HFFc6 (cell line): ENCODE measurements at regions not wholly inside any gene's neighbourhood (a gene's known extent, or its start where the extent isn't known, plus 50 kb on each side); places are given as distances from the start of the nearest gene placed in this dataset.

Experiments
- DNase-seq: peaks from one replicate; pipeline ENCODE4 v3.0.0-alpha.2; 2018
- H3K27ac Mint-ChIP-seq: 2 replicates; pipeline ENCODE4 v1.8.0; 2020; ENCODE audit warnings: mild to moderate bottlenecking, mixed read lengths
- H3K27me3 Mint-ChIP-seq: 2 replicates; pipeline ENCODE4 v1.8.0; 2021; ENCODE audit warnings: mild to moderate bottlenecking, moderate library complexity, mixed read lengths; ENCODE audit not compliant: insufficient read depth
- H3K36me3 Mint-ChIP-seq: 2 replicates; pipeline ENCODE4 v1.8.0; 2021; ENCODE audit warnings: low read depth, mixed read lengths
- H3K4me1 Mint-ChIP-seq: 2 replicates; pipeline ENCODE4 v1.8.0; 2020; ENCODE audit warnings: low read depth, mixed read lengths
- H3K4me3 Mint-ChIP-seq: 2 replicates; pipeline ENCODE4 v1.8.0; 2020; ENCODE audit warnings: mild to moderate bottlenecking, moderate library complexity, mixed read lengths
- H3K9me3 Mint-ChIP-seq: 2 replicates; pipeline ENCODE4 v1.8.0; 2020; ENCODE audit warnings: mild to moderate bottlenecking, mixed read lengths
- CTCF ChIP-seq: fragments of 200-600 bp; sonication (generic); IDR thresholded peaks from 2 replicates; pipeline ENCODE4 v1.5.0; 2021; ENCODE audit warnings: antibody characterized with exemption, mild to moderate bottlenecking

- no peak for TF ChIP-seq CTCF
- H3K4me1 Mint-ChIP-seq: no peaks in the 10 kb centered on the region
- H3K27ac Mint-ChIP-seq: no peak overlapping the region
- DNase-seq: no peak
- peaks cover 1% of the 10 kb centered on the region; the same call in 1 of the 2 replicates for H3K36me3 Mint-ChIP-seq
- H3K27me3 Mint-ChIP-seq: no peaks in the 10 kb centered on the region; the same call in 1 of the 2 replicates
- peaks cover 66% of the 10 kb centered on the region for H3K9me3 Mint-ChIP-seq
- H3K4me3 Mint-ChIP-seq: no peak overlapping the region
Observed at GRCh38 chr10:130958981-130959751, 352.4 kb downstream of the TCERG1L start.

GRCh38 chr10:130959752-130960195 is 351.7 kb downstream of the TCERG1L start:
- H3K27me3 Mint-ChIP-seq: no peaks in the 10 kb centered on the region; the same call in 1 of the 2 replicates
- H3K4me3 Mint-ChIP-seq: no peak overlapping the region
- DNase-seq: no peak
- TF ChIP-seq CTCF: no peak
- no peak overlapping the region for H3K27ac Mint-ChIP-seq
- H3K9me3 Mint-ChIP-seq: peaks cover 68% of the 10 kb centered on the region
- peaks cover 6% of the 10 kb centered on the region; the same call in 1 of the 2 replicates for H3K36me3 Mint-ChIP-seq
- no peaks in the 10 kb centered on the region for H3K4me1 Mint-ChIP-seq

DNA sequence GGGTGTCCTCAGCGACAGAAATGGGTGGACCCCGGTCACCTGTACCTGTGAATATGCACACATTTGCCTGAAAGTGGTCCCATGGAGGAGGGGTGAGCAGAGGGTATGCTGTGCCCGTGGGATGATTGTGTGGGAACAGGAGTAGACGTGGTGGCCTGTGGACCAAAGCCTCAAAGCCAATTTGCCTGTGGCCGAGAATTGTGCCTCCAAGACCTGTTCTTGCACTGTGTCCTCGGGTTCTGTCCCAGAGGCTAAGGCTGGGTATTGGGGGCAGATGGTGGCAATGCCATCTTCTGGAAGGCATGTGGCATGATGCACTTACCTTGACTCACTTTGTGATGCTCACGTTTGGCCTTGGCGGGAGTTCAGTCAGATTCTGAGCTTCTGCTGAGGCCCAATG is 351.0 kb downstream of the TCERG1L start:
- Mint-ChIP-seq H3K9me3 (peaks cover 72% of the 10 kb centered on the region), H3K27me3 (no peaks in the 10 kb centered on the region; the same call in 1 of the 2 replicates), H3K27ac (no peak overlapping the region), H3K4me3 (no peak overlapping the region), H3K4me1 (no peaks in the 10 kb centered on the region), H3K36me3 (peaks cover 6% of the 10 kb centered on the region; the same call in 1 of the 2 replicates)
- no peak for DNase-seq
- no peak for TF ChIP-seq CTCF

DNA sequence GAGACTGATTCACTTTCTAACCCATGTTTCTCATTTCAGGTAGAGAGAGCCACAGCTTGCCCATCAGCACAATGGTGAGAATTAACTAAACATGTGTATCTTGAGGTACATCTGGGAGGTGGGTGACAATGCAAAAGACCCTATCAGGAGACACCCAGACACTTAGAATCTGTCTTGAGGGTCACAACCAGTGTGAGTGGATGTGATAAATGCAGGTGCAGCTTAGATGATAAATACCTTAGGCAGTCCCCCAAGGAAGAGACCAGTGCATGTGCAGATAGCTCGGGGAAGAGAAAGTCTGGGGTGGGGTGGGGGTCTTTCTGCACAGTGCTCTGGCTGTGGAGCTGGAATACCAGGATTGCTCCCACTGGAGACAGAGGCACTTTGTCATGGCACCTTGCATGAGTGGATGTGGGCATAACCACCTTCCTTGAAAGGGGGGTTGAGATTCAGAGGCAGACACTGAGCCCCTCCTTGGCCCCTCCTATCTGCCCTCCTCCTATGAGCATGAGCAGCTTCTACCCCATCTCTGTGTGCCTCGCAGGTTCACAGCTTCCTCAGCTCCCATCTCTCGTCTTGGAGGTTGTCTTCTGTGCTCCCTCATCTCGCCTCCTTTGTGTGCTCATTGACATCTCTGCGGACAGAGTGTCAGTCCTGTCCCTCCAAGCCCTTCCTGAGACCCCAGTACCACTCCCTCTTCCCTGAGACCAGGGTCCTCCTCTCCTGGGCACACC is 349.8 kb downstream of the TCERG1L start:
- peaks cover 82% of the 10 kb centered on the region for H3K9me3 Mint-ChIP-seq
- no peaks in the 10 kb centered on the region; the same call in 1 of the 2 replicates for H3K27me3 Mint-ChIP-seq
- H3K4me1 Mint-ChIP-seq: no peaks in the 10 kb centered on the region
- TF ChIP-seq CTCF: no peak
- H3K36me3 Mint-ChIP-seq: peaks cover 6% of the 10 kb centered on the region; the same call in 1 of the 2 replicates
- DNase-seq: no peak
- H3K27ac Mint-ChIP-seq: no peak overlapping the region
- no peak overlapping the region for H3K4me3 Mint-ChIP-seq

- no peak for DNase-seq
- Mint-ChIP-seq H3K9me3 (peaks cover 79% of the 10 kb centered on the region), H3K4me3 (no peak overlapping the region), H3K27ac (no peak overlapping the region), H3K4me1 (no peaks in the 10 kb centered on the region), H3K27me3 (no peaks in the 10 kb centered on the region; the same call in 1 of the 2 replicates), H3K36me3 (peaks cover 6% of the 10 kb centered on the region; the same call in 1 of the 2 replicates)
- TF ChIP-seq CTCF: no peak
Observed at GRCh38 chr10:130962240-130963051, 349.1 kb downstream of the TCERG1L start.
